ENCODE measurements at regions not wholly inside any gene's neighbourhood (a gene's known extent, or its start where the extent isn't known, plus 50 kb on each side); places are given as distances from the start of the nearest gene placed in this dataset.

DNA sequence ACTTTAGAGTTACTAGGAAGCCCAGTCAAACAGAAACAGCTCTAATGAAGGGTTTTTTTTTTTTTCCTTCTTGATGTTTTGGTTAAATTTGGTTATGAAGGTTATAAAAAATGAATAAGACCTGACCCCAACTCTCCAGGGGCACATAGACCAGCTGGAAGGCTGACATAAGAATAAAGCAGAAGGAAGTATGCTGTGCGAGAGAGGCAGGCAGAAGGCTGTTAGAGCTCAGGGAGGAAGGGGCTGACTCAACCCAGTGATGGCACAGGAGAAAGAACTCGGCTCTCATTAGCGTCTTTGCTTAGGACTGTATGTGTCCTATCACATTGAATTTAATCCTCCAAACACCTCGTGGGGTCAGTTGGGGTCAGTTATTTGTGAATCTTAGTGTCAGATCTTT is 474.6 kb downstream of the PMP22 start:
- TF ChIP-seq CTCF (IDR thresholded peaks at IDR 0.05) = no peak
- TF ChIP-seq, protein P1, sequence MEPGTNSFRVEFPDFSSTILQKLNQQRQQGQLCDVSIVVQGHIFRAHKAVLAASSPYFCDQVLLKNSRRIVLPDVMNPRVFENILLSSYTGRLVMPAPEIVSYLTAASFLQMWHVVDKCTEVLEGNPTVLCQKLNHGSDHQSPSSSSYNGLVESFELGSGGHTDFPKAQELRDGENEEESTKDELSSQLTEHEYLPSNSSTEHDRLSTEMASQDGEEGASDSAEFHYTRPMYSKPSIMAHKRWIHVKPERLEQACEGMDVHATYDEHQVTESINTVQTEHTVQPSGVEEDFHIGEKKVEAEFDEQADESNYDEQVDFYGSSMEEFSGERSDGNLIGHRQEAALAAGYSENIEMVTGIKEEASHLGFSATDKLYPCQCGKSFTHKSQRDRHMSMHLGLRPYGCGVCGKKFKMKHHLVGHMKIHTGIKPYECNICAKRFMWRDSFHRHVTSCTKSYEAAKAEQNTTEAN (CRISPR knock-in tag; IDR thresholded peaks at IDR 0.05) = no peak
- TF ChIP-seq USF1 (CRISPR knock-in tag; IDR thresholded peaks at IDR 0.05) = no peak
- TF ChIP-seq, protein P2, sequence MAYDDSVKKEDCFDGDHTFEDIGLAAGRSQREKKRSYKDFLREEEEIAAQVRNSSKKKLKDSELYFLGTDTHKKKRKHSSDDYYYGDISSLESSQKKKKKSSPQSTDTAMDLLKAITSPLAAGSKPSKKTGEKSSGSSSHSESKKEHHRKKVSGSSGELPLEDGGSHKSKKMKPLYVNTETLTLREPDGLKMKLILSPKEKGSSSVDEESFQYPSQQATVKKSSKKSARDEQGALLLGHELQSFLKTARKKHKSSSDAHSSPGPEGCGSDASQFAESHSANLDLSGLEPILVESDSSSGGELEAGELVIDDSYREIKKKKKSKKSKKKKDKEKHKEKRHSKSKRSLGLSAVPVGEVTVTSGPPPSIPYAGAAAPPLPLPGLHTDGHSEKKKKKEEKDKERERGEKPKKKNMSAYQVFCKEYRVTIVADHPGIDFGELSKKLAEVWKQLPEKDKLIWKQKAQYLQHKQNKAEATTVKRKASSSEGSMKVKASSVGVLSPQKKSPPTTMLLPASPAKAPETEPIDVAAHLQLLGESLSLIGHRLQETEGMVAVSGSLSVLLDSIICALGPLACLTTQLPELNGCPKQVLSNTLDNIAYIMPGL (CRISPR knock-in tag; IDR thresholded peaks at IDR 0.05) = no peak
- TF ChIP-seq FOXK1 (CRISPR knock-in tag; IDR thresholded peaks at IDR 0.05) = no peak
- TF ChIP-seq, protein P3, sequence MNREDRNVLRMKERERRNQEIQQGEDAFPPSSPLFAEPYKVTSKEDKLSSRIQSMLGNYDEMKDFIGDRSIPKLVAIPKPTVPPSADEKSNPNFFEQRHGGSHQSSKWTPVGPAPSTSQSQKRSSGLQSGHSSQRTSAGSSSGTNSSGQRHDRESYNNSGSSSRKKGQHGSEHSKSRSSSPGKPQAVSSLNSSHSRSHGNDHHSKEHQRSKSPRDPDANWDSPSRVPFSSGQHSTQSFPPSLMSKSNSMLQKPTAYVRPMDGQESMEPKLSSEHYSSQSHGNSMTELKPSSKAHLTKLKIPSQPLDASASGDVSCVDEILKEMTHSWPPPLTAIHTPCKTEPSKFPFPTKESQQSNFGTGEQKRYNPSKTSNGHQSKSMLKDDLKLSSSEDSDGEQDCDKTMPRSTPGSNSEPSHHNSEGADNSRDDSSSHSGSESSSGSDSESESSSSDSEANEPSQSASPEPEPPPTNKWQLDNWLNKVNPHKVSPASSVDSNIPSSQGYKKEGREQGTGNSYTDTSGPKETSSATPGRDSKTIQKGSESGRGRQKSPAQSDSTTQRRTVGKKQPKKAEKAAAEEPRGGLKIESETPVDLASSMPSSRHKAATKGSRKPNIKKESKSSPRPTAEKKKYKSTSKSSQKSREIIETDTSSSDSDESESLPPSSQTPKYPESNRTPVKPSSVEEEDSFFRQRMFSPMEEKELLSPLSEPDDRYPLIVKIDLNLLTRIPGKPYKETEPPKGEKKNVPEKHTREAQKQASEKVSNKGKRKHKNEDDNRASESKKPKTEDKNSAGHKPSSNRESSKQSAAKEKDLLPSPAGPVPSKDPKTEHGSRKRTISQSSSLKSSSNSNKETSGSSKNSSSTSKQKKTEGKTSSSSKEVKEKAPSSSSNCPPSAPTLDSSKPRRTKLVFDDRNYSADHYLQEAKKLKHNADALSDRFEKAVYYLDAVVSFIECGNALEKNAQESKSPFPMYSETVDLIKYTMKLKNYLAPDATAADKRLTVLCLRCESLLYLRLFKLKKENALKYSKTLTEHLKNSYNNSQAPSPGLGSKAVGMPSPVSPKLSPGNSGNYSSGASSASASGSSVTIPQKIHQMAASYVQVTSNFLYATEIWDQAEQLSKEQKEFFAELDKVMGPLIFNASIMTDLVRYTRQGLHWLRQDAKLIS (CRISPR knock-in tag; IDR thresholded peaks at IDR 0.05; ENCODE audit: borderline replicate concordance) = no peak
- no peak for TF ChIP-seq ZNF532 (CRISPR knock-in tag; IDR thresholded peaks at IDR 0.05; ENCODE audit: borderline replicate concordance)

Data from WTC11 (cell line).